Effector memory CD4-positive, alpha-beta T cell (primary cell): ENCODE measurements at regions not wholly inside any gene's neighbourhood (a gene's known extent, or its start where the extent isn't known, plus 50 kb on each side); places are given as distances from the start of the nearest gene placed in this dataset.

ENCODE experiments used
- DNase-seq, 3 donors: peaks; one replicate each; pipeline ENCODE4 v3.0.0-alpha.2; 2020
- H3K27ac ChIP-seq: 2 replicates; pipeline ENCODE4 v1.7.0; 2013; ENCODE audit warnings: mild to moderate bottlenecking, low read length, moderate library complexity; ENCODE audit not compliant: insufficient read depth, poor library complexity, severe bottlenecking
- H3K27me3 ChIP-seq: replicated peaks from 2 replicates; pipeline ENCODE4 v1.7.0; 2013; ENCODE audit warnings: mild to moderate bottlenecking, low read length; ENCODE audit not compliant: insufficient read depth, control insufficient read depth, poor library complexity, severe bottlenecking
- H3K36me3 ChIP-seq: 2 replicates; pipeline ENCODE4 v1.7.0; 2013; ENCODE audit warnings: mild to moderate bottlenecking, low read length, moderate library complexity; ENCODE audit not compliant: control insufficient read depth, insufficient read depth
- H3K4me1 ChIP-seq: 2 replicates; pipeline ENCODE4 v1.7.0; 2013; ENCODE audit warnings: low read length, mild to moderate bottlenecking; ENCODE audit not compliant: control insufficient read depth, insufficient read depth, poor library complexity, severe bottlenecking
- H3K4me3 ChIP-seq: 2 replicates; pipeline ENCODE4 v1.7.0; 2013; ENCODE audit warnings: low read length, low read depth, mild to moderate bottlenecking; ENCODE audit not compliant: insufficient read depth, poor library complexity, severe bottlenecking
- H3K9me3 ChIP-seq: 2 replicates; pipeline ENCODE4 v1.7.0; 2013; ENCODE audit warnings: mild to moderate bottlenecking, low read length, moderate library complexity; ENCODE audit not compliant: control insufficient read depth

GRCh38 chr10:110387983-110388686 is 83.4 kb upstream of the SMNDC1 start:
- DNase-seq, result no peak
- no peaks in the 10 kb centered on the region for H3K27me3 ChIP-seq

GRCh38 chr10:110388687-110389052 is 84.0 kb upstream of the SMNDC1 start:
- H3K27me3 ChIP-seq, result no peaks in the 10 kb centered on the region
- no peaks in the 10 kb centered on the region for H3K36me3 ChIP-seq
- H3K27ac ChIP-seq, result no peak overlapping the region
- H3K9me3 ChIP-seq, result no peaks in the 10 kb centered on the region
- no peak for DNase-seq
- no peak overlapping the region for H3K4me3 ChIP-seq
- no peaks in the 10 kb centered on the region for H3K4me1 ChIP-seq

More at GRCh38 chr10:110387983-110388686, 83.4 kb upstream of the SMNDC1 start:
- Histone ChIP-seq H3K36me3 (no peaks in the 10 kb centered on the region), H3K4me1 (no peaks in the 10 kb centered on the region), H3K27ac (no peak overlapping the region), H3K9me3 (no peaks in the 10 kb centered on the region), H3K4me3 (no peak overlapping the region)

DNA sequence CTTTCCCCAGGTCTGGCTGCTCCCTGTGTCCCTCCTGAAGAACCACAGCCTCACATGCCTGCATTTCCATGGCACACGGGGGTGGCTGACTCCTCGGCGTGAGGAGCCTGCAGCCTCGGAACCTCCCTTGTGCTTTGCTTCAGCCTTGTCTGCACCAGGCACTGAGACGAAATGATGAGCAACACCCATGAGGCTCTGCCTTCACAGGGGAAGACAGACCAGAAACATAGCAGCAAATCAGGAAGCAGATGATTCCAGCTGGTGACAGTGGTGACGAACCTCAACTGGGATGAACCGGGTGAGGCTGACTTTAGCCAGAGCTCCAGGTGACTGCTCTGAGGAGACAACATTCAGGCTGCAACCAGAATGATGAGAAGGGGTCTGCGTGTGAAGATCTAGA is 84.5 kb upstream of the SMNDC1 start:
- no peak overlapping the region for H3K4me3 ChIP-seq
- H3K36me3 ChIP-seq, result no peaks in the 10 kb centered on the region
- H3K4me1 ChIP-seq, result no peaks in the 10 kb centered on the region
- H3K9me3 ChIP-seq, result no peaks in the 10 kb centered on the region
- no peaks in the 10 kb centered on the region for H3K27me3 ChIP-seq
- H3K27ac ChIP-seq, result no peak overlapping the region
- no peak for DNase-seq

GRCh38 chr10:110391541-110391940 is 86.8 kb upstream of the SMNDC1 start:
- Histone ChIP-seq H3K27me3 (no peaks in the 10 kb centered on the region), H3K4me1 (no peaks in the 10 kb centered on the region), H3K27ac (no peak overlapping the region), H3K4me3 (no peak overlapping the region), H3K9me3 (no peaks in the 10 kb centered on the region), H3K36me3 (no peaks in the 10 kb centered on the region)
- no peak for DNase-seq

DNA sequence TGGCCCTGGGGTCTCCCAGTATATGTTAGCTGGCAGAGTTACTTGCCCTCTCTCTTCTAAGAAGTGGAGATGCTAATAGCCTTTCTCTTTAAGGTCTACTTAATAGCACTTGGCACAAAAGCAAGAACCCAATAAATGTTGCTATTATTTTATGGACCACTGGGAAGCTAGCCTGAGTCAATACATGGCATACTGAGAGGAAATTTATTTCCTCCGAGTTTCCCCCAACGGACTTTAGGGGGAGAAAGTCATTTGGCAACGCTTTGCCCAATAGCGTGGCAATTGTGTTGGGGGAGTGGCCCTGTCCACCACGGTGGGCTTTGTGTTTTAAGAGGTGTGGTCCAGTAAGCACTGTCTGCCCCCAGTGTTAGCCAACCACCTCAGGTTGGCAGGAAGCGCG is 87.4 kb upstream of the SMNDC1 start:
- Histone ChIP-seq H3K4me3 (no peak overlapping the region), H3K4me1 (no peaks in the 10 kb centered on the region), H3K36me3 (no peaks in the 10 kb centered on the region), H3K27ac (no peak overlapping the region), H3K9me3 (no peaks in the 10 kb centered on the region), H3K27me3 (no peaks in the 10 kb centered on the region)
- no peak for DNase-seq

DNA sequence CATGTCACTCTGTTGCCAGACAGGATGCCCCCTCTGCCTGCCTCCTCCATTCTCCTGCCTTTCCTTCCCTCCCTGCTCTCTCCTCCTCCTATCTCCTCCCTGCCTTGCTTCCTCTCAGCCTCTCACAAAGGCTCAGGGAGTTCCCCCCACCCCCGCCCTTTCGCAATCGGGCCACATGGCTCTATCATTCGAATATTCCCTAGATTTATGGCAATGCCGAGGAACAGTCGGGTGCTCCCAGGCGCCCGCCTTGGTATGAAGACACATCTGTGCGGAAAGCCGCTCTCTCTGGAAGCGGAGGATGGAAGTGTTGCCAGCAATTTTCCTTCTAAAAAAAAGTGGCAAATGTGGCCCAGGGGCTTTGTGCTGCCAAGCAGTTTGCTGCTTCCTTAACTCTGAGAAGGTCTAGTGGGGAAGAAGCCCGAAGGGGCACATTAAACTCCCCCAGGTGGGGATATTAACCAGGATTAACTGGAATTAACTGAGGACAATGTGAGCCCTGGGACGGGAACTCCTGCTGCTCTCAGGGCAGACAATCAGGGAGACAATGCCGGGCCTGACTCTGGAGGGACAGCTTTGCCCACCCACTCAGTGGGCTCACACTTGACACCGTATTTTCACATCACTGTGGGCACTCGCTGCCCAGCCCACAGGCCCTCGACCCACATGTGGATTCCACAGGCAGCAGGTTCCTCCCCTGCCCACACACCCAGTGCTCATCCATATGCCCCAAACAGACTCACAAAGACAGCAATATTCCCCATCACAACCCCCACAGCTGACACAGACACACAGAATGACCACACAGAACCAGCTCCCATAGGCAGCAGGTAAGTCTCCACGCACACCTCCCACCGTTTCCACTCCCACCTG is 88.4 kb upstream of the SMNDC1 start:
- Histone ChIP-seq H3K4me3 (no peak overlapping the region), H3K4me1 (no peaks in the 10 kb centered on the region), H3K36me3 (no peaks in the 10 kb centered on the region), H3K27me3 (no peaks in the 10 kb centered on the region), H3K27ac (no peak overlapping the region), H3K9me3 (no peaks in the 10 kb centered on the region)
- DNase-seq, result no peak

DNA sequence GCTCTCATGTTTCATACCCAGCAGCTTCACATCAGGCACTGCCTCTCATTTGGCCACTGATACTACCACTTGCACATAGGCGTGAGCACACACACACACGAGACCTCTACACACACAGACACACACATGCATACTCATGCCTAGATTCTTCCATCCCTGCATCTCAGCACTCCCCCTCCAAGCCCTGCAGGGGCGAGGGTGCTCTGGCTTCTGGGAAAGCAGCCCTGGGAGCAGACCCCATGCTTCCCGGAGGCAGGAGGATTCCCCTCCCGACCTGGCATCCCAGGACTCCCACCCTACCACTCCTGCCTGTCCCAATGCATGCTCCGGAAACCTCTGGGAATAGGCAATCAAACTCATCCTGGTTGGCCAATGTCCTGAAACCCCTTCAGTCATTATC is 89.1 kb upstream of the SMNDC1 start:
- Histone ChIP-seq H3K4me3 (no peak overlapping the region), H3K9me3 (no peaks in the 10 kb centered on the region), H3K36me3 (no peaks in the 10 kb centered on the region), H3K4me1 (no peaks in the 10 kb centered on the region), H3K27ac (no peak overlapping the region), H3K27me3 (no peaks in the 10 kb centered on the region)
- no peak for DNase-seq

DNA sequence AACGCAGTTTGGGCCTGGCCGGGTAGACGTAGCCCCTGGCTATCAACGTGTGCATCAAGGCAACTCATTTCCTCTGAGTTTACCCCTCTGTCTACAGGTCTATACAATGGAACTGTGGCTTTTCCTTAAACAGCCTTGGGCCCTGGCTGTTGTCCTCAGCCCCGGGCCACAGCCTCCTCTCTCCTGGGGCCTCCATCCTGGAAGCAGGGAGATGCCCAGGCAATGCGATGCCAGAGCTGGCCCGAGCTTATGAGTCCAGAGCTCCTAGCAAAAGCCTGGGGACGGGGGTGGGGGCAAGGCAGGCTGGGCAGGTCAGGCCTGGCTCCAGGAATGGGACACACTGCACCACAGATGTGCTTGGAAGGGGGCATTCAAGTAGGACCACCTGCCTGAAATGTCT is 89.6 kb upstream of the SMNDC1 start:
- H3K9me3 ChIP-seq, result no peaks in the 10 kb centered on the region
- no peaks in the 10 kb centered on the region for H3K4me1 ChIP-seq
- H3K36me3 ChIP-seq, result no peaks in the 10 kb centered on the region
- no peak for DNase-seq
- no peak overlapping the region for H3K27ac ChIP-seq
- no peak overlapping the region for H3K4me3 ChIP-seq
- H3K27me3 ChIP-seq, result no peaks in the 10 kb centered on the region

DNA sequence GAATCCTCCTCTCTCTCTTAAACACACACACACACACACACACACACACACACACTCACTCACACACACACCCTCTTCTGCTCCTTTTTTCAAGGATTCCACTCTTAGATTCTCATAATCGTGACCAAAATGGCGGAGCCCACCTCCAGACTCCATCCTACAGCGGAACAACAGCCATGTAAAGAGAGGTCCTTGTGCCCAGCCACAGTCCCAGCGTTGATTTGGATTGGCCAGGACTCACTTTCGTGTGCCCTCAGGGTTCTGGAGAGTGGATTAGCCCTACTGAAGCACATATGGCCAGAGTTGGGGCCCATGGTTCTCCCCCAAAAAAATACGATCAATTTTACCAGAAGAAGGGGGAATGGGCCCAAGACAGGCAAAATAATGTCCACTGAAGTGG is 90.2 kb upstream of the SMNDC1 start:
- no peaks in the 10 kb centered on the region for H3K27me3 ChIP-seq
- H3K27ac ChIP-seq, result no peak overlapping the region
- no peaks in the 10 kb centered on the region for H3K9me3 ChIP-seq
- H3K4me1 ChIP-seq, result no peaks in the 10 kb centered on the region
- H3K36me3 ChIP-seq, result no peaks in the 10 kb centered on the region
- no peak for DNase-seq
- no peak overlapping the region for H3K4me3 ChIP-seq
